Neuronal stem cell (in vitro differentiated cells): ENCODE measurements at regions not wholly inside any gene's neighbourhood (a gene's known extent, or its start where the extent isn't known, plus 50 kb on each side); places are given as distances from the start of the nearest gene placed in this dataset.

Experiments
- DNase-seq: peaks from one replicate; pipeline ENCODE4 v3.0.0-alpha.2; 2013; ENCODE audit warnings: low spot score
- H2AFZ ChIP-seq: one replicate; pipeline ENCODE4 v1.6.1; 2013; ENCODE audit warnings: mild to moderate bottlenecking, low read length, inconsistent platforms
- H2AK5ac ChIP-seq: 2 replicates; pipeline ENCODE4 v1.6.1; 2013; ENCODE audit warnings: low read depth, mild to moderate bottlenecking, inconsistent platforms, low read length, moderate library complexity, mixed read lengths
- H2BK120ac ChIP-seq: 2 replicates; pipeline ENCODE4 v1.6.1; 2013; ENCODE audit warnings: low read depth, mild to moderate bottlenecking, inconsistent platforms, low read length, moderate library complexity, mixed read lengths
- H2BK12ac ChIP-seq: one replicate; pipeline ENCODE4 v1.6.1; 2013; ENCODE audit warnings: low read length, inconsistent platforms
- H2BK15ac ChIP-seq: 2 replicates; pipeline ENCODE4 v1.6.1; 2013; ENCODE audit warnings: mild to moderate bottlenecking, low read length, inconsistent platforms, mixed read lengths
- H2BK5ac ChIP-seq: one replicate; pipeline ENCODE4 v1.6.1; 2013; ENCODE audit warnings: inconsistent platforms, mild to moderate bottlenecking, low read length, moderate library complexity
- H3K14ac ChIP-seq: one replicate; pipeline ENCODE4 v1.6.1; 2013; ENCODE audit warnings: low read length, inconsistent platforms
- H3K18ac ChIP-seq: 2 replicates; pipeline ENCODE4 v1.6.1; 2013; ENCODE audit warnings: low read length, inconsistent platforms
- H3K23ac ChIP-seq: 2 replicates; pipeline ENCODE4 v1.6.1; 2013; ENCODE audit warnings: low read depth, mild to moderate bottlenecking, mixed read lengths, low read length, inconsistent platforms; ENCODE audit not compliant: poor library complexity
- H3K27ac ChIP-seq: replicated peaks from 3 replicates; pipeline ENCODE4 v1.5.1; 2013; ENCODE audit warnings: low read length, inconsistent platforms
- H3K27me3 ChIP-seq, 3 experiments: 2 replicates each; pipeline ENCODE4 v1.6.1; 2013; ENCODE audit warnings: low read length in 3 of 3, mild to moderate bottlenecking in 2 of 3, inconsistent platforms in 1 of 3, low read depth in 1 of 3, mixed read lengths in 1 of 3, moderate library complexity in 1 of 3; ENCODE audit not compliant: control insufficient read depth in 3 of 3, insufficient read depth in 3 of 3
- H3K36me3 ChIP-seq, 2 donors: replicated peaks in 1 of 2; 2 replicates each; pipeline ENCODE4 v1.6.1; 2013; ENCODE audit warnings: low read length in 2 of 2; ENCODE audit not compliant: control insufficient read depth in 2 of 2, insufficient read depth in 2 of 2
- H3K4ac ChIP-seq: 2 replicates; pipeline ENCODE4 v1.6.1; 2013; ENCODE audit warnings: inconsistent platforms, mild to moderate bottlenecking, low read length, moderate library complexity
- H3K4me1 ChIP-seq, 2 donors: 1 replicate in 1 of 2; 2 replicates in 1 of 2; pipeline ENCODE4 v1.6.1; 2013; ENCODE audit warnings: low read length in 2 of 2, low read depth in 1 of 2; ENCODE audit not compliant: control insufficient read depth in 2 of 2, insufficient read depth in 1 of 2
- H3K4me2 ChIP-seq: one replicate; pipeline ENCODE4 v1.6.1; 2013; ENCODE audit warnings: mild to moderate bottlenecking, low read length, inconsistent platforms; ENCODE audit not compliant: insufficient read depth, poor library complexity, severe bottlenecking
- H3K4me3 ChIP-seq, 2 donors: 2 replicates each; pipeline ENCODE4 v1.5.1; 2013; ENCODE audit warnings: low read length in 2 of 2, mild to moderate bottlenecking in 2 of 2, inconsistent platforms in 1 of 2, moderate library complexity in 1 of 2
- H3K79me1 ChIP-seq: one replicate; pipeline ENCODE4 v1.6.1; 2013; ENCODE audit warnings: low read depth, mild to moderate bottlenecking, inconsistent platforms, low read length, moderate library complexity
- H3K9ac ChIP-seq: one replicate; pipeline ENCODE4 v1.6.1; 2013; ENCODE audit warnings: mild to moderate bottlenecking, low read depth, low read length, inconsistent platforms; ENCODE audit not compliant: poor library complexity
- H3K9me3 ChIP-seq, 2 donors: replicated peaks in 1 of 2; 2 replicates each; pipeline versions ENCODE3 to v1.6.1; 2013; ENCODE audit warnings: low read length in 2 of 2, mild to moderate bottlenecking in 2 of 2, inconsistent platforms in 1 of 2, low read depth in 1 of 2, mixed read lengths in 1 of 2, moderate library complexity in 1 of 2; ENCODE audit not compliant: control insufficient read depth in 2 of 2, insufficient read depth in 1 of 2
- H4K8ac ChIP-seq: one replicate; pipeline ENCODE4 v1.6.1; 2013; ENCODE audit warnings: low read depth, mild to moderate bottlenecking, inconsistent platforms, low read length, moderate library complexity
- H4K91ac ChIP-seq: one replicate; pipeline ENCODE4 v1.6.1; 2013; ENCODE audit warnings: low read length, low read depth, mild to moderate bottlenecking, inconsistent platforms; ENCODE audit not compliant: poor library complexity
- WGBS, 2 donors: extraction: QIAGEN DNeasy Blood & Tissue Kit; methylation state at CpG; one replicate each; pipeline ENCODE4 v1.1.7; 2013; ENCODE audit warnings: missing lambda C conversion rate in 2 of 2, mixed read lengths in 1 of 2; ENCODE audit not compliant: insufficient read length in 2 of 2, insufficient replicate concordance in 1 of 2; ENCODE audit errors: extremely low coverage in 2 of 2; 5-methylcytosine and 5-hydroxymethylcytosine counted together

DNA sequence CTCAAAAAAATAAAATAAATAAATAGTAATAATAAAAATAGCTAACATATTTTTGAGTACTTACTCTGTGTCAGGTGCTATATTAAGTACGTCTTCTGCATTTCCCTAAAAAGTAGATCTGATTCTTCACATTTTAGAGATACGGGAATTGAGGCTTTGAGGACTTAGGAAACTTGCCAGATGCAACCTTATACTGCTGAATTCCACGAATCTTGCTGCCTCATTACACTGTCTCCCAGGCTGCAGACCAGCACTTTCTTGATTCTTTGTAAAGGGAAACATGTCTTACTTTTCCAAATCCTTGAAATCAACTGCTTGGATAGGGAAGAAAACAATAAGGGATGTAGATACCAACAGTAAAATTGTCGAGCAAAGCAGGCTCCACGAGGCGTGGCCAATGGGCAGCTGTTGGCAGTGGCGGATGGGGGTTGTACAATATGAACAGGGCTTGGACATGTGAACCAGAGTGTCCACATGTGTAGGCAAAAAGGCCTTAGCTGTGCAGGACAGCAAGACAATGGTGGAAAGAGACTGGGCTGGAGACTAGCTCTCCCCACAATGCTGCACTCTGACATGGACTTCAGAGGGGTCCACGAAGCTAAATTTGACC is 124.3 kb upstream of the RAI14 start:
- no peak overlapping the region for H2BK120ac ChIP-seq
- no peak overlapping the region for H3K27ac ChIP-seq
- H3K4ac ChIP-seq = no peak overlapping the region
- no peaks in the 10 kb centered on the region for H3K36me3 ChIP-seq
- no peak overlapping the region for H2BK12ac ChIP-seq
- no peaks in the 10 kb centered on the region for H3K79me1 ChIP-seq
- H2BK5ac ChIP-seq = no peak overlapping the region
- H3K4me2 ChIP-seq = no peak overlapping the region
- no CpG with 5 or more reads among the region's 8 CpGs for WGBS, 2 donors
- no peak overlapping the region for H3K23ac ChIP-seq
- H3K18ac ChIP-seq = no peak overlapping the region
- no peaks in the 10 kb centered on the region for H3K27me3 ChIP-seq
- no peak overlapping the region for H4K91ac ChIP-seq
- no peak overlapping the region for H2AFZ ChIP-seq
- no peak for DNase-seq
- no peak overlapping the region for H3K9ac ChIP-seq
- H3K4me3 ChIP-seq = no peak overlapping the region
- H3K14ac ChIP-seq = no peak overlapping the region
- H2AK5ac ChIP-seq = no peak overlapping the region
- no peak overlapping the region for H2BK15ac ChIP-seq
- H3K9me3 ChIP-seq = no peaks in the 10 kb centered on the region
- peaks cover 0 to 5% of the 10 kb centered on the region in 2 donors for H3K4me1 ChIP-seq
- no peak overlapping the region for H4K8ac ChIP-seq

- no peak overlapping the region for H2AK5ac ChIP-seq
- H3K18ac ChIP-seq = no peak overlapping the region
- no peaks in the 10 kb centered on the region for H3K79me1 ChIP-seq
- H3K36me3 ChIP-seq = no peaks in the 10 kb centered on the region
- H3K4ac ChIP-seq = no peak overlapping the region
- peaks cover 0 to 5% of the 10 kb centered on the region in 2 donors for H3K4me1 ChIP-seq
- no peak overlapping the region for H4K8ac ChIP-seq
- no peaks in the 10 kb centered on the region for H3K9me3 ChIP-seq
- no peak overlapping the region for H2BK120ac ChIP-seq
- H3K4me3 ChIP-seq = no peak overlapping the region
- no peak overlapping the region for H2BK15ac ChIP-seq
- H3K23ac ChIP-seq = no peak overlapping the region
- no peak overlapping the region for H2BK12ac ChIP-seq
- H3K14ac ChIP-seq = no peak overlapping the region
- H3K9ac ChIP-seq = no peak overlapping the region
- no CpG with 5 or more reads among the region's 4 CpGs for WGBS, 2 donors
- H2AFZ ChIP-seq = no peak overlapping the region
- H3K4me2 ChIP-seq = no peak overlapping the region
- H2BK5ac ChIP-seq = no peak overlapping the region
- DNase-seq = no peak
- no peak overlapping the region for H3K27ac ChIP-seq
- H3K27me3 ChIP-seq = no peaks in the 10 kb centered on the region
- no peak overlapping the region for H4K91ac ChIP-seq
Observed at GRCh38 chr5:34533582-34534522, 122.3 kb upstream of the RAI14 start.

GRCh38 chr5:34534523-34535103 is 121.5 kb upstream of the RAI14 start:
- H3K4me1 ChIP-seq = peaks cover 0 to 5% of the 10 kb centered on the region in 2 donors
- no peak overlapping the region for H2BK120ac ChIP-seq
- no peak overlapping the region for H4K8ac ChIP-seq
- no peak overlapping the region for H2AK5ac ChIP-seq
- H3K4me3 ChIP-seq = no peak overlapping the region
- H3K23ac ChIP-seq = no peak overlapping the region
- H2BK15ac ChIP-seq = no peak overlapping the region
- no peak overlapping the region for H3K14ac ChIP-seq
- no peaks in the 10 kb centered on the region for H3K9me3 ChIP-seq
- no peak overlapping the region for H2AFZ ChIP-seq
- no peak for DNase-seq
- H2BK12ac ChIP-seq = no peak overlapping the region
- H4K91ac ChIP-seq = no peak overlapping the region
- H3K79me1 ChIP-seq = no peaks in the 10 kb centered on the region
- no peak overlapping the region for H3K9ac ChIP-seq
- H2BK5ac ChIP-seq = no peak overlapping the region
- H3K4me2 ChIP-seq = no peak overlapping the region
- no peak overlapping the region for H3K4ac ChIP-seq
- H3K27me3 ChIP-seq = no peaks in the 10 kb centered on the region
- no peak overlapping the region for H3K18ac ChIP-seq
- no peaks in the 10 kb centered on the region for H3K36me3 ChIP-seq
- no CpG with 5 or more reads among the region's 4 CpGs for WGBS, 2 donors
- no peak overlapping the region for H3K27ac ChIP-seq

GRCh38 chr5:34535433-34535832 is 120.7 kb upstream of the RAI14 start:
- no peak overlapping the region for H3K18ac ChIP-seq
- no peak overlapping the region for H2BK120ac ChIP-seq
- no peak overlapping the region for H3K4me2 ChIP-seq
- H3K27me3 ChIP-seq = no peaks in the 10 kb centered on the region
- H3K9me3 ChIP-seq = no peaks in the 10 kb centered on the region
- DNase-seq = no peak
- H4K91ac ChIP-seq = no peak overlapping the region
- no peak overlapping the region for H3K23ac ChIP-seq
- peaks cover under 1 to 5% of the 10 kb centered on the region in 2 donors for H3K4me1 ChIP-seq
- H2BK5ac ChIP-seq = no peak overlapping the region
- no peak overlapping the region for H4K8ac ChIP-seq
- H3K4ac ChIP-seq = no peak overlapping the region
- no peak overlapping the region for H2BK12ac ChIP-seq
- H3K79me1 ChIP-seq = no peaks in the 10 kb centered on the region
- no peaks in the 10 kb centered on the region for H3K36me3 ChIP-seq
- H3K27ac ChIP-seq = no peak overlapping the region
- no peak overlapping the region for H2AFZ ChIP-seq
- no peak overlapping the region for H3K4me3 ChIP-seq
- no peak overlapping the region for H2AK5ac ChIP-seq
- WGBS, 2 donors = no CpG with 5 or more reads among the region's 1 CpG
- H2BK15ac ChIP-seq = no peak overlapping the region
- H3K9ac ChIP-seq = no peak overlapping the region
- no peak overlapping the region for H3K14ac ChIP-seq
